HepG2 (cell line): ENCODE measurements at regions not wholly inside any gene's neighbourhood (a gene's known extent, or its start where the extent isn't known, plus 50 kb on each side); places are given as distances from the start of the nearest gene placed in this dataset.

Experiments
- ATAC-seq: fragments of 200-7000 bp; cut with Tn5 transposase; 3 replicates; pipeline ENCODE4 v1.9.1; 2020; ENCODE audit warnings: mild to moderate bottlenecking, moderate library complexity
- BruUV-seq: library from RNA; stranded (reverse); fragments of 400-500 nt; replicated peaks from 2 replicates; lab custom pipeline; 2021; lab: Mats Ljungman, UMichigan
- CTCF ChIA-PET: fragments of 300-600 bp; formaldehyde crosslinking; extraction: SDS; loops from one replicate; lab custom pipeline; 2021; ENCODE audit warnings: low total read pairs, inconsistent platforms, low intra/inter-chr PET ratio; lab: Yijun Ruan, JAX
- POLR2A ChIA-PET: fragments of 350-600 bp; sonication (Branson Sonifier 250); formaldehyde crosslinking; loops from one replicate; lab custom pipeline; 2020; ENCODE audit warnings: antibody characterized with exemption, inconsistent platforms; lab: Yijun Ruan, JAX
- DNase-seq: peaks from one replicate; pipeline ENCODE4 v3.0.0-alpha.2; 2015; ENCODE audit warnings: low spot score
- FAIRE-seq: peaks from 3 replicates; lab custom pipeline; 2011; peaks lifted over from hg19 to GRCh38; lab: Jason Lieb, UNC
- H2AFZ ChIP-seq: one replicate; pipeline ENCODE4 v1.6.1; 2011; ENCODE audit warnings: low read length, inconsistent platforms
- H3K27ac ChIP-seq: fragments of 300-600 bp; 3 replicates; pipeline ENCODE4 v1.8.0; 2011; ENCODE audit warnings: mixed run types, mild to moderate bottlenecking, mixed read lengths, low read length, inconsistent platforms; ENCODE audit not compliant: insufficient read depth; ENCODE audit errors: extremely low read length
- H3K27me3 ChIP-seq, 2 experiments: fragments of 200-600 bp in 1 of 2; 2 replicates in 1 of 2; 3 replicates in 1 of 2; pipeline versions ENCODE4 v1.6.0 to v1.8.0; 2011; ENCODE audit warnings: low read length in 2 of 2, mild to moderate bottlenecking in 2 of 2, moderate library complexity in 2 of 2, inconsistent platforms in 1 of 2; ENCODE audit not compliant: insufficient read depth in 2 of 2, control insufficient read depth in 1 of 2
- H3K36me3 ChIP-seq, 2 experiments: fragments of 200-600 bp in 1 of 2; replicated peaks in 1 of 2; 2 replicates in 1 of 2; 3 replicates in 1 of 2; pipeline versions ENCODE4 v1.5.1 to v1.8.0; 2011; ENCODE audit warnings: low read length in 2 of 2, inconsistent platforms in 1 of 2; ENCODE audit not compliant: insufficient read depth in 2 of 2, control insufficient read depth in 1 of 2
- H3K4me1 ChIP-seq: 2 replicates; pipeline ENCODE4 v1.5.1; 2012; ENCODE audit warnings: low read length, inconsistent platforms; ENCODE audit not compliant: insufficient read depth
- H3K4me2 ChIP-seq: 2 replicates; pipeline ENCODE4 v1.6.0; 2011; ENCODE audit warnings: low read depth, low read length, inconsistent platforms
- H3K4me3 ChIP-seq, 3 experiments: fragments of 200-600 bp in 1 of 3; sonication (generic), shearing (Covaris generic) in 1 of 3; replicated peaks in 1 of 3; 2 replicates each; pipeline ENCODE4 v1.5.1; 2011 to 2016; ENCODE audit warnings: low read length in 3 of 3, inconsistent platforms in 2 of 3, low read depth in 2 of 3, mild to moderate bottlenecking in 2 of 3, control low read depth in 1 of 3, mixed read lengths in 1 of 3; ENCODE audit not compliant: insufficient read depth in 1 of 3
- H3K79me2 ChIP-seq: one replicate; pipeline ENCODE4 v1.6.1; 2011; ENCODE audit warnings: low read length, inconsistent platforms; ENCODE audit not compliant: insufficient read depth
- H3K9ac ChIP-seq: 2 replicates; pipeline ENCODE4 v1.6.0; 2011; ENCODE audit warnings: mild to moderate bottlenecking, low read depth, low read length, inconsistent platforms; ENCODE audit not compliant: insufficient read depth
- H3K9me3 ChIP-seq: 2 replicates; pipeline ENCODE4 v1.5.1; 2012; ENCODE audit warnings: mild to moderate bottlenecking, low read length
- H4K20me1 ChIP-seq: 2 replicates; pipeline ENCODE4 v1.6.0; 2011; ENCODE audit warnings: inconsistent platforms, mild to moderate bottlenecking, low read length, moderate library complexity; ENCODE audit not compliant: insufficient read depth
- AHDC1 ChIP-seq: sonication (generic); formaldehyde crosslinking; IDR thresholded peaks from 2 replicates; pipeline ENCODE4 v1.5.1; 2020; ENCODE audit warnings: mild to moderate bottlenecking, missing genetic modification reagents, borderline replicate concordance
- BORCS8-MEF2B ChIP-seq: sonication (generic); formaldehyde crosslinking; IDR thresholded peaks from 2 replicates; pipeline ENCODE4 v1.8.0; 2022; ENCODE audit warnings: mild to moderate bottlenecking, missing genetic modification reagents
- CENPX ChIP-seq: sonication (generic); formaldehyde crosslinking; IDR thresholded peaks from 2 replicates; pipeline ENCODE4 v1.9.0; 2021; ENCODE audit warnings: mild to moderate bottlenecking, missing genetic modification reagents, moderate library complexity
- FLYWCH1 ChIP-seq: sonication (generic); formaldehyde crosslinking; IDR thresholded peaks from 2 replicates; pipeline ENCODE4 v1.8.1; 2023; ENCODE audit warnings: mild to moderate bottlenecking, missing genetic modification reagents
- NPAS2 ChIP-seq: sonication (generic); formaldehyde crosslinking; IDR thresholded peaks from 2 replicates; pipeline ENCODE4 v1.8.0; 2022; ENCODE audit warnings: mild to moderate bottlenecking, missing genetic modification reagents, borderline replicate concordance
- PBX2 ChIP-seq: IDR thresholded peaks from 2 replicates; pipeline ENCODE4 v1.6.1; 2016; ENCODE audit warnings: control low read depth
- PCBP1 ChIP-seq: fragments of 200-400 bp; formaldehyde crosslinking; IDR thresholded peaks from 2 replicates; pipeline ENCODE4 v1.6.1; 2017; ENCODE audit warnings: mild to moderate bottlenecking, low read depth, low read length, borderline replicate concordance
- RFX5 ChIP-seq: IDR thresholded peaks from 2 replicates; pipeline ENCODE4 v1.6.1; 2011; ENCODE audit warnings: low read depth, low read length, improper control_type of control experiment
- RORA ChIP-seq: sonication (generic); formaldehyde crosslinking; IDR thresholded peaks from 2 replicates; pipeline ENCODE4 v1.5.0; 2020; ENCODE audit warnings: mild to moderate bottlenecking, missing genetic modification reagents, moderate library complexity
- THAP9 ChIP-seq: sonication (generic); formaldehyde crosslinking; IDR thresholded peaks from 2 replicates; pipeline ENCODE4; 2020; ENCODE audit warnings: missing genetic modification reagents, mild to moderate bottlenecking, borderline replicate concordance
- U2AF2 ChIP-seq: fragments of 200-400 bp; formaldehyde crosslinking; IDR thresholded peaks from 2 replicates; pipeline ENCODE4 v1.6.1; 2017; ENCODE audit warnings: low read depth, mild to moderate bottlenecking, low read length
- ZNF12 ChIP-seq: sonication (generic); formaldehyde crosslinking; IDR thresholded peaks from 2 replicates; pipeline ENCODE4 v1.5.0; 2020; ENCODE audit warnings: missing genetic modification reagents
- ZNF205 ChIP-seq: IDR thresholded peaks from 2 replicates; pipeline ENCODE4 v1.6.1; 2018; ENCODE audit warnings: missing biosample characterization, missing genetic modification reagents
- ZNF547 ChIP-seq: sonication (generic); formaldehyde crosslinking; IDR thresholded peaks from 2 replicates; pipeline ENCODE4 v1.5.1; 2020; ENCODE audit warnings: mild to moderate bottlenecking, missing genetic modification reagents
- ZSCAN21 ChIP-seq: sonication (generic); formaldehyde crosslinking; IDR thresholded peaks from 2 replicates; pipeline ENCODE4 v1.8.0; 2022; ENCODE audit warnings: mild to moderate bottlenecking, missing genetic modification reagents, moderate library complexity, borderline replicate concordance
- WGBS: methylation state at CpG from one replicate; pipeline ENCODE4 v1.1.6; 2017; ENCODE audit warnings: low lambda C conversion rate; 5-methylcytosine and 5-hydroxymethylcytosine counted together
- in situ Hi-C: cut with HindIII; loops from 2 replicates; pipeline ENCODE4 v1.10.0; 2017; ENCODE audit warnings: low pct_unique_long_range_greater_than_20kb; ENCODE audit not compliant: extremely low pct_ligation_motif_present
- intact Hi-C: fragments of 100-400 bp; cut with micrococcal nuclease; formaldehyde crosslinking; loops from one replicate; pipeline ENCODE4 v1.10.0; 2022; ENCODE audit not compliant: unreplicated experiment

- H3K27me3 ChIP-seq: peaks cover 0 to 20% of the 10 kb centered on the region in 2 experiments; a peak in 3 of 5 replicates
- ChIA-PET CTCF (no interaction called here), POLR2A (no interaction called here)
- no peak overlapping the region for H3K4me2 ChIP-seq
- DNase-seq (no peak), ATAC-seq (no peak), FAIRE-seq (no peak)
- no peak overlapping the region for H3K4me3 ChIP-seq
- H4K20me1 ChIP-seq: no peaks in the 10 kb centered on the region
- WGBS: 44% methylated on average over 6 of the region's 6 CpGs
- H3K4me1 ChIP-seq: no peaks in the 10 kb centered on the region
- H3K36me3 ChIP-seq: no peaks in the 10 kb centered on the region
- H3K9ac ChIP-seq: no peak overlapping the region
- intact Hi-C loops (no loop called here), in situ Hi-C loops (no loop called here)
- no peaks in the 10 kb centered on the region for H3K79me2 ChIP-seq
- H3K9me3 ChIP-seq: no peaks in the 10 kb centered on the region
- H2AFZ ChIP-seq: no peak overlapping the region
- no peak overlapping the region for H3K27ac ChIP-seq
- no TSS peak for BruUV-seq
- TF ChIP-seq THAP9 (CRISPR knock-in tag): no peak
- no peak for TF ChIP-seq RFX5
- no peak for TF ChIP-seq FLYWCH1 (CRISPR knock-in tag)
- TF ChIP-seq PCBP1: no peak
- no peak for TF ChIP-seq ZNF12
- TF ChIP-seq NPAS2: no peak
- TF ChIP-seq ZNF205 (CRISPR knock-in tag): no peak
- no peak for TF ChIP-seq RORA (CRISPR knock-in tag)
- TF ChIP-seq CENPX (CRISPR knock-in tag): no peak
- TF ChIP-seq AHDC1: no peak
- no peak for TF ChIP-seq PBX2 (CRISPR knock-in tag)
- no peak for TF ChIP-seq ZSCAN21 (CRISPR knock-in tag)
- TF ChIP-seq U2AF2: no peak
- TF ChIP-seq BORCS8-MEF2B (CRISPR knock-in tag): no peak
- TF ChIP-seq ZNF547: no peak
Observed at GRCh38 chr10:4049348-4049747, 264.3 kb upstream of the KLF6 start.
